GM19463 (cell line): ENCODE measurements at regions not wholly inside any gene's neighbourhood (a gene's known extent, or its start where the extent isn't known, plus 50 kb on each side); places are given as distances from the start of the nearest gene placed in this dataset.
A peak's percentile ranks its signal among the peaks of the same experiment; 100 is the strongest.

ENCODE experiments used
- ATAC-seq: cut with Tn5 transposase; IDR thresholded peaks from one replicate; pipeline ENCODE4 v1.9.1; 2021; ENCODE audit warnings: mild to moderate bottlenecking, moderate library complexity; ENCODE audit not compliant: unreplicated experiment

- no peak for ATAC-seq
Measured at GRCh38 chr9:28882529-28882928, 1309.2 kb upstream of the C9orf72 start.

- ATAC-seq = no peak
Measured at GRCh38 chr9:28883234-28883633, 1310.0 kb upstream of the C9orf72 start.

GRCh38 chr9:28887188-28887884 is 1314.1 kb upstream of the C9orf72 start:
- no peak for ATAC-seq

GRCh38 chr9:28888806-28889205 is 1315.5 kb upstream of the C9orf72 start:
- no peak for ATAC-seq

GRCh38 chr9:28892538-28892937 is 1319.3 kb upstream of the C9orf72 start:
- ATAC-seq = no peak

GRCh38 chr9:28899267-28899666 is 1326.0 kb upstream of the C9orf72 start:
- no peak for ATAC-seq

- ATAC-seq = no peak
Measured at GRCh38 chr9:28899926-28900325, 1326.6 kb upstream of the C9orf72 start.

GRCh38 chr9:28900406-28900805 is 1327.1 kb upstream of the C9orf72 start:
- no peak for ATAC-seq

- no peak for ATAC-seq
Measured at GRCh38 chr9:28909526-28909925, 1336.2 kb upstream of the C9orf72 start.

- ATAC-seq = no peak
Measured at GRCh38 chr9:28912621-28913020, 1339.3 kb upstream of the C9orf72 start.

GRCh38 chr9:28915202-28915930 is 1342.1 kb upstream of the C9orf72 start:
- ATAC-seq = peak; percentile 85

- no peak for ATAC-seq
Measured at GRCh38 chr9:28916348-28916747, 1343.1 kb upstream of the C9orf72 start.

GRCh38 chr9:28921857-28922500 is 1348.7 kb upstream of the C9orf72 start:
- no peak for ATAC-seq

- ATAC-seq = no peak
Measured at GRCh38 chr9:28922891-28923290, 1349.6 kb upstream of the C9orf72 start.

- no peak for ATAC-seq
Measured at GRCh38 chr9:28923351-28923750, 1350.1 kb upstream of the C9orf72 start.

GRCh38 chr9:28925157-28925556 is 1351.9 kb upstream of the C9orf72 start:
- ATAC-seq = no peak

GRCh38 chr9:28926306-28926705 is 1353.0 kb upstream of the C9orf72 start:
- ATAC-seq = no peak

GRCh38 chr9:28927691-28928090 is 1354.4 kb upstream of the C9orf72 start:
- no peak for ATAC-seq

- no peak for ATAC-seq
Measured at GRCh38 chr9:28929433-28929832, 1356.2 kb upstream of the C9orf72 start.

- no peak for ATAC-seq
Measured at GRCh38 chr9:28930766-28931165, 1357.5 kb upstream of the C9orf72 start.

GRCh38 chr9:28934111-28934510 is 1360.8 kb upstream of the C9orf72 start:
- no peak for ATAC-seq

GRCh38 chr9:28938981-28939380 is 1365.7 kb upstream of the C9orf72 start:
- no peak for ATAC-seq
